Left lung (tissue), 4 donors: ENCODE measurements at regions not wholly inside any gene's neighbourhood (a gene's known extent, or its start where the extent isn't known, plus 50 kb on each side); places are given as distances from the start of the nearest gene placed in this dataset.

ENCODE experiments used
- ATAC-seq: fragments of 200-7000 bp; cut with Tn5 transposase; one replicate; pipeline ENCODE4 v1.9.1; 2020; ENCODE audit warnings: moderate library complexity
- DNase-seq, 4 donors: peaks; one replicate each; pipeline ENCODE4 v3.0.0-alpha.2; 2013 to 2020
- H3K27ac ChIP-seq, 2 donors: fragments of 200-600 bp; sonication (generic) in 1 of 2; one replicate each; pipeline versions ENCODE4 v1.5.0 to v1.8.0; 2020 to 2021
- H3K27me3 ChIP-seq, 2 donors: fragments of 200-600 bp; sonication (generic) in 1 of 2; one replicate each; pipeline versions ENCODE4 v1.5.0 to v1.8.0; 2020 to 2021
- H3K36me3 ChIP-seq, 2 donors: fragments of 200-600 bp; sonication (generic) in 1 of 2; one replicate each; pipeline versions ENCODE4 v1.5.0 to v1.8.0; 2020 to 2021
- H3K4me1 ChIP-seq, 2 donors: fragments of 200-600 bp; one replicate each; pipeline ENCODE4 v1.8.0; 2021
- H3K4me3 ChIP-seq, 2 donors: fragments of 200-600 bp; sonication (generic) in 1 of 2; one replicate each; pipeline versions ENCODE4 v1.5.0 to v1.8.0; 2020 to 2021; ENCODE audit warnings: mild to moderate bottlenecking in 1 of 2
- H3K9me3 ChIP-seq, 2 donors: fragments of 200-600 bp; sonication (generic) in 1 of 2; one replicate each; pipeline versions ENCODE4 v1.5.0 to v1.8.0; 2020 to 2021
- intact Hi-C, 2 donors: fragments of 100-400 bp; cut with DNase I; formaldehyde crosslinking; loops; one replicate each; pipeline versions ENCODE4 v1.11.2 to v1.14.2; 2022
- TF ChIP-seq, protein P1 (sequence below), 2 donors: fragments of 200-600 bp; sonication (generic) in 1 of 2; IDR thresholded peaks; one replicate each; pipeline versions ENCODE4 v1.5.0 to v1.8.0; 2021; ENCODE audit warnings: antibody characterized with exemption in 2 of 2
- donor health status: DM: no; HTN: yes; CAD: no.
- donor health status: DM: no; HTN: no; CAD: no.

DNA sequence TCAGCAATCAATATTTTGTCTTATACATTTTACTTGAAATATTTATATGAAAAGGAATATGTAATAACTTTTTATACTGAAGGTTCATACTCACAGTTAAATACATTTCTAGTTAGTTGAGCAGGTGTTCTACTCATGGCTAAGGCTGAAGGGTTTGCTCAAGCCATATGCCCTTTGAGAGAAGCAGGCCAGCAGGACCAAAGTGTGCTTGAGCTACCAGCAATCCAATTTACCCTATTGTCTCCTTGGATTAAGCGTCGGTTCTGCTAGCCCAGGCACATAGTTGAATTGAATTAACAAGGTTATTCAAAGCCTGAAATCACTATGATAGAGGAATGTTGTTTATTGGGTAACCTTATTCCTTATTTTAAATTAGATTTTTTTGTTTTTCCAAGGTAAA, 151.5 kb upstream of the BACE2 start:
- ATAC-seq, result peak; percentile 76
- no peaks in the 10 kb centered on the region for H3K9me3 ChIP-seq
- H3K27me3 ChIP-seq, result no peaks in the 10 kb centered on the region
- TF ChIP-seq, protein P1, sequence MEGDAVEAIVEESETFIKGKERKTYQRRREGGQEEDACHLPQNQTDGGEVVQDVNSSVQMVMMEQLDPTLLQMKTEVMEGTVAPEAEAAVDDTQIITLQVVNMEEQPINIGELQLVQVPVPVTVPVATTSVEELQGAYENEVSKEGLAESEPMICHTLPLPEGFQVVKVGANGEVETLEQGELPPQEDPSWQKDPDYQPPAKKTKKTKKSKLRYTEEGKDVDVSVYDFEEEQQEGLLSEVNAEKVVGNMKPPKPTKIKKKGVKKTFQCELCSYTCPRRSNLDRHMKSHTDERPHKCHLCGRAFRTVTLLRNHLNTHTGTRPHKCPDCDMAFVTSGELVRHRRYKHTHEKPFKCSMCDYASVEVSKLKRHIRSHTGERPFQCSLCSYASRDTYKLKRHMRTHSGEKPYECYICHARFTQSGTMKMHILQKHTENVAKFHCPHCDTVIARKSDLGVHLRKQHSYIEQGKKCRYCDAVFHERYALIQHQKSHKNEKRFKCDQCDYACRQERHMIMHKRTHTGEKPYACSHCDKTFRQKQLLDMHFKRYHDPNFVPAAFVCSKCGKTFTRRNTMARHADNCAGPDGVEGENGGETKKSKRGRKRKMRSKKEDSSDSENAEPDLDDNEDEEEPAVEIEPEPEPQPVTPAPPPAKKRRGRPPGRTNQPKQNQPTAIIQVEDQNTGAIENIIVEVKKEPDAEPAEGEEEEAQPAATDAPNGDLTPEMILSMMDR (IDR thresholded peaks at IDR 0.05), result no peak
- intact Hi-C loops, result no loop called here
- no peak for DNase-seq
- no peak overlapping the region for H3K27ac ChIP-seq
- no peaks in the 10 kb centered on the region for H3K36me3 ChIP-seq
- H3K4me3 ChIP-seq, result no peak overlapping the region
- H3K4me1 ChIP-seq, result no peaks in the 10 kb centered on the region

DNA sequence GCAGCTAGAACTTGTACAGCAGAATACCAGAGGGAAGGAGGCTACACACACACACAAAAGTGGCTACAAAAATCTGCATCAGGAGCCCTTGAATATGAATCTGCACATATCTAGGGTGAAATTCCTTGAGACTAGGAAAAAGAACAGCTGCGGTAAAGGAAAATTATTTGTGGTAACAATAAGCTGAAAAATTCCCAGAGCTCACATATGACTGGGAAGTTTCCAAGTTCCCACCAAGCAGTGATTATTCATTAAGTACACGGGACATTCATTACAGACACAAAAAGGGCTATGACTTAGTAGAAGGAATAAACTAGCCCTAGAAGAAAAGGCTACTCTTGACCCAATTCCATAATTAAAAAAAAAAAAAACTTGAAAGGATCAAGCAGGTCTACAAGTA, 149.5 kb upstream of the BACE2 start:
- no peak overlapping the region for H3K27ac ChIP-seq
- TF ChIP-seq, protein P1 (IDR thresholded peaks at IDR 0.05), result no peak
- DNase-seq (no peak), ATAC-seq (no peak)
- H3K4me1 ChIP-seq, result no peaks in the 10 kb centered on the region
- H3K9me3 ChIP-seq, result no peaks in the 10 kb centered on the region
- H3K4me3 ChIP-seq, result no peak overlapping the region
- intact Hi-C loops, result no loop called here
- no peaks in the 10 kb centered on the region for H3K36me3 ChIP-seq
- no peaks in the 10 kb centered on the region for H3K27me3 ChIP-seq

DNA sequence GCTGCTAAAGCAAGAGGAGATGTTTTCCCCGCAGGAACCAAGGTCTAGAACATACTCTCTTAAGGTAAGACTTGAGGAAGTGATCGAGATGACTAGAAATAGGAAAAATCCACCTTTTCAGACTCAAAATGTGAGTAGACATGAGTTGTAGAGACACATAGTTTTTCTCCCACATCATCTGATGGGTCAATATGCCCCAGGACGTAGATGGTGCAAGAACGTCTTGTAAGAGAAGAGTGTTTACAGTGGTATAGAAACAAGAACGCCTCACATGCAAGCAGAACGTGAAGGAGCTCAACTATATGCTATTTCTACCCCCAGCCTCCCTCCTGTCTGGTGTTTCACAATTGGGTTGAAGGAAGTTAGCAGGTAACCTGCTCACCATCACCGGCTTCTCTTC, 144.0 kb upstream of the BACE2 start:
- Histone ChIP-seq H3K4me1 (no peaks in the 10 kb centered on the region), H3K36me3 (no peaks in the 10 kb centered on the region), H3K9me3 (no peaks in the 10 kb centered on the region), H3K27ac (no peak overlapping the region), H3K4me3 (no peak overlapping the region), H3K27me3 (no peaks in the 10 kb centered on the region)
- TF ChIP-seq, protein P1 (IDR thresholded peaks at IDR 0.05), result no peak
- DNase-seq (no peak), ATAC-seq (no peak)
- intact Hi-C loops, result no loop called here

GRCh38 chr21:41024341-41024740, 143.6 kb upstream of the BACE2 start:
- no peak for ATAC-seq
- Histone ChIP-seq H3K27ac (no peak overlapping the region), H3K4me1 (no peaks in the 10 kb centered on the region), H3K36me3 (no peaks in the 10 kb centered on the region), H3K4me3 (no peak overlapping the region), H3K27me3 (no peaks in the 10 kb centered on the region), H3K9me3 (no peaks in the 10 kb centered on the region)
- no peak for DNase-seq
- TF ChIP-seq, protein P1 (IDR thresholded peaks at IDR 0.05), result no peak
- intact Hi-C loops, result no loop called here

DNA sequence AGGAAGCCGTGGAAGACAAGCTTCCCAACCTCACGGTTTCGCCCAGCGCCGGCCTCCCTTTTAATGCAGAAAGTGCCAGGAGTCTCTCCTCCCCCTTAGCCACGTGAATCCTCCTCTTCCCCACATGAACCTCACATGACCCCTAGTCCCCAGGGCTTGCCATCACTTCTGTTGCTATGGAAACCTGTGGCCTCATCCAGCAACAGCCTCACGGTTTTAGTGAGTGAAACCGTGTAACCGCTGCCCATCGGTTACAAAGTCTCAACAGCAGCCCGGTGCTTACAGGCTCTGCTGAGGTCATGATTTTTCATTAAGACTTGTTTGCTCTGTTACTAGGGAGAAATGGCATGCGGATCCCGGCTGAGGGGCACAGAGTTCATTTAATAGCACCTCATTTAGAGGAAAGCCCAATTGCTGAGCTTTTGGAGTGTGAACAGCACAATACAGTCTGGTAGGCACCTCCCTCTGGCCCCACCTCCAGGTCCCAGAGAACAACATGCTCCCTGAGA, 143.2 kb upstream of the BACE2 start:
- peak in 1 of 4 donors; percentile 49 for DNase-seq
- no peaks in the 10 kb centered on the region for H3K27me3 ChIP-seq
- no peaks in the 10 kb centered on the region for H3K36me3 ChIP-seq
- intact Hi-C loops, result no loop called here
- TF ChIP-seq, protein P1 (IDR thresholded peaks at IDR 0.05), result no peak
- peak; percentile 47 for ATAC-seq
- H3K4me1 ChIP-seq, result no peaks in the 10 kb centered on the region
- H3K9me3 ChIP-seq, result no peaks in the 10 kb centered on the region
- no peak overlapping the region for H3K4me3 ChIP-seq
- no peak overlapping the region for H3K27ac ChIP-seq
